AG08396 (cell line): ENCODE measurements at regions not wholly inside any gene's neighbourhood (a gene's known extent, or its start where the extent isn't known, plus 50 kb on each side); places are given as distances from the start of the nearest gene placed in this dataset.

Experiments used
- DNase-seq: peaks from one replicate; pipeline ENCODE4 v3.0.0; 2012; ENCODE audit warnings: low spot score, mixed read lengths

DNA sequence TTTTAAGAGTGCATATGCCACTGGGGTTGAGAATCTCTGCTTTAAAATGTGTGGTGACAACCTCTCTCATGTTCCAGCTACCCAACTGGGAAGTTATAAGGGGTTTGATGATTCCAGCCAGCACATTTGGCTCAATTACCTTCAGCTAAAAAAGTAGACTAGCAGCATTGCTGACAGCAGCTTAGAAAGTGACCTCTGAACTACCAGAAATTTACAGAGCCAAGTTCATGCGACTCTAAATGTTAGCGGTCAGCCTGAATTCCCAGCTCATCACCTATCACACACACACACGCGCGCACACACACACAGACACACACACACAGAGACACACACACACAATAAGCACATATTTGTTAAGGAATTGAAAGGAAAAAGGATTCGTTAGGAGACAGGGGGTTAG lies 377.5 kb downstream of the TMEM167A start:
- no peak for DNase-seq

DNA sequence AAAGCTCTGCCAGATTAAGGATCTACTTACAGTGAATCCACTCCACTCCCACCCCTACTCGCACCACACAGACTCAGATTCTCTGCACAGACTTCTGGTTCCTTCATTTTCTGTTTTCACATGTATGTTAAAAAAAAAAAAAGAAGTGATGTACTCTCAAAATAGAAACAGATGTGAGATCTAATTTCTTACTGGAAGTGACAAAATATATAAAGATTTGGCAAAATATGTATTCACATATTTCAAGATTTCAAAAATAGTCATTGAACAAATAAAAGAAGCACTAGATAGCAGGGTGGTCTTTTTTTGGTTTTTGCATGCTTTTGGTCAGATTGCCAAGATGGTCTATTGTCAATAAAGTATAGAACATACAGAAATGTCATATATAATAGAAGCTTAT lies 379.2 kb downstream of the TMEM167A start:
- DNase-seq, result no peak

DNA sequence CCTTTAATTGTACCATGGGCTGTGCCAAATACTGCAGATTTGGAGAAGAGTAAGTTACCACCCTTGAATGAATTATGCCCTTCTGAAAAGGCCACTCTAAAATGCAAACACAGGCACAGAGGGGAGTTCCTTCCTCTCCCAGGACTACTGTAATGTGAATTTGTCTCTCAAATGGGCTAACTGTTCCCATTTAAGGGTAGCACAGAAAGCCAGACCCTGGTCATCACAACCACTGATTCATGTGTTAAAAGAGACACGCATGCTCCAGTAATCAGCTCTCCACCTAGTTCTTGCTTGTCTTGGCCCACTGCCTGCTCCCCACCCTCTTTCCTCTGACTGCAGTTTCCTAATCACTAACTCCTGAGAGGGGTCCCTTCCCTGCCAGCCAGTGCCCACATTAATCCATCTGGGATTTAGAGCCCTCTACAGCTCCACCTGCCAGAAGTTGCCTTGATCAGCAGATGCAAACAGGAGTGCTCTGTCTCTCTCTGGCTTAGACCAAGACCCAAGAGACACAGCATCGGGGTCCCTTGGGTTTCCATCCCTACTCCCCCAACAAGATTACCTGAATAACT lies 382.4 kb downstream of the TMEM167A start:
- no peak for DNase-seq

DNA sequence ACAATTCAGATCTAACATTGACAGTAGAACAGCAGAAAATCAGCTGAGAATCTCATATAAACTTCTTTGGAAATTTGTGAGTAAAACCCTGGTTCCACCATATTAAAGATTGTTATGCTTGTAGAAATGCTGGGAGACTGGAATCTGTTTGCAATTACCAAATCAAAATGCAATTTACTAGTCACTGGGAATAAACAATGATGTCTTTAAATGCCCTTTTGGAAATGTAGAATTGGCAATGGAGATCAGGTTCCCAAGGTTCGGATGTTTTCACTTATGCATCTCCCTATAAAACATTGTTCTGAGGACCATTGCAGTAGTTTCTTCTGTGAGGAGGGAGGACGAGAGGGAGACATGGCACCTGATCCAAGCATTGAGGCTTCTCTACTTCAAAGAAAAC lies 384.4 kb downstream of the TMEM167A start:
- DNase-seq, result no peak

DNA sequence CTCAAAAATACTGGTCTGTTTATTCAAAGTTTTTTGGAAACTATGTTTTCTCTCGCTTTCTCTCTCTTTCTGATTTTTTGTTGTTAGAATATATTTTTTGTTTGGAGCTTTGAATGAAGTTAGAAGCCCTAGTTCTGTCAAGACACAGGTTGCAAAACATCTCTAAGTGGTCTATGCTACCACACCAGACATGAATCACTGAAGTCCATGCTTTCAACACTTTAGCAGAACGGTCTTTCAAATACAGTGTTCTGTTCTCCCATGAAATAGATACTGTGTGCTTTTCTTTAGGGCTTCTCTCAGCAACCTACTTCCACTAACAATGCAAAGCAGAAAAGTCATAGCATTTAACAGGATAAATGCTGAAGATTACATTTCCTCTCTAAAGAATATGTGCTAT lies 392.5 kb downstream of the TMEM167A start:
- no peak for DNase-seq

DNA sequence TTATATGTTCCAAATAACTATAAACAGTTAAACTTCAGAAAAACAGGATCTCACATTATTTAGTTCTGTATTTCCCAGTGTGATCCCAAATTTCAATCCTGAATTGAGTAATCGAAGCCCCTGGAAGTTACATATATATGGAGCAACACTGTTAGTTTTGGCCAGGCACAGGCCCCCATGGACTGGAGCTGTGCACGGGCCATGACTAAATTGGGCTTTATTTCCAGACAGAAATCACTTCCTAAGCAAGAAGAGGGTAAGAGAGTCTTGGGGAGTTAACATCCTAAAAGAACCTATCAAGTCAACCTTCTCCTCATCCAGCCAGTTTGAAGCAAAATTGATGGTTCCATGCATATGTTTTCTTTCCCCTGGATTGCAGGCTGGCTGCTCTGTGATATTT lies 393.0 kb downstream of the TMEM167A start:
- no peak for DNase-seq

DNA sequence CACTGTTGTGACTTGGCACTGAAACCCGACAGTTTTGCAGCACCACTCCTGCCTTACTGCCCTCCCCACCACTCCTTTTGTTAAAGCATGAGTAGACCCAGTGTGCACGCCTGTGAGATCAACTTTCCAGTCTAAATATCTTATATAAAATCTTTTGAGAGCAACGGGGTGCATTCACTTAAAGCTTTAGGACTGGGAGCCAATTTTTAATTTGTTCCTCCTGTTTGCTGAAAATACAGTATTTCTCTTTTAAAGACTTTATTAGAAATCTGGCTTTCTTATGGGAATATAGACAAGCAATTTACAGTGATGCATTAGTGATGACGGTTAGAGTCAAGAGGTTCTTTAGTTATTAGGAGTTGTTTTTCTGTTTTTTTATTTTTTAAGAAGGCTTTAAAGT lies 397.5 kb downstream of the TMEM167A start:
- DNase-seq, result no peak

DNA sequence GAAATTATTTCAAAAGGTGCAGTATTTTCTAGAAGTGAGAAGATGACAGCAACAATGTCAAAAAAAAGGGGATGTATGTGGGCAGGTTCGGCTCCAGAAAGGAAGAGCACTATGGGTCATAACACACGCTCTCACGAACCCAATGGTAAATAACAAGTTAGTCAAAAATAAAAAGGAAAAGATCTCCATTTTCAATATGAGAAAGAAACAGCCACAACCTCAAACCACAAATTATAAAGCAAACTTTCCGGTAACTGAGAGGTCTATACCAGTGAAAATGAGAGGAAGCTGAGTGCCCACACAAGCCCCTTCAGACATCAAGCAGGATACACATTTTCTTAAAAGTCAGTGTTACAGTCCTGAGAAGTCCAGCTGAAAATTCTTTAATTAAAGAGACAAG lies 398.5 kb upstream of the RPS23 start:
- DNase-seq, result no peak

DNA sequence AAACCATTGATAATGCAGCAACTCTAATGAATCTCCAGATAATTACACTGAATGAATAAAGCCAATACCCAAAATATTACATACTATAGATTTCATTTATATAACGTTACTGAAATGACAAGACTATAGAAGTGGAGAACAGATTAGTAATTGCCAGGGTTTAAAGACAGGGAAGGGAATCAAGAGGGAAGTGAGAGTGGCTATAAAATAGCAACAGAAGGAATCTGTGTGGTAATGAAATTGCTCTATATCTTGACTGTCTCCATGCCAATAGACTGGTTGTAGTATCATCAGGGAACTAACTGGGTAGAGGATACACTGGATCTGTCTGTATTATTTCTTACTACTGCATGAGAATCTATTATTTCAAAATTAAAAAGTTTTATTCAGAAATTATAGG lies 396.5 kb upstream of the RPS23 start:
- no peak for DNase-seq

DNA sequence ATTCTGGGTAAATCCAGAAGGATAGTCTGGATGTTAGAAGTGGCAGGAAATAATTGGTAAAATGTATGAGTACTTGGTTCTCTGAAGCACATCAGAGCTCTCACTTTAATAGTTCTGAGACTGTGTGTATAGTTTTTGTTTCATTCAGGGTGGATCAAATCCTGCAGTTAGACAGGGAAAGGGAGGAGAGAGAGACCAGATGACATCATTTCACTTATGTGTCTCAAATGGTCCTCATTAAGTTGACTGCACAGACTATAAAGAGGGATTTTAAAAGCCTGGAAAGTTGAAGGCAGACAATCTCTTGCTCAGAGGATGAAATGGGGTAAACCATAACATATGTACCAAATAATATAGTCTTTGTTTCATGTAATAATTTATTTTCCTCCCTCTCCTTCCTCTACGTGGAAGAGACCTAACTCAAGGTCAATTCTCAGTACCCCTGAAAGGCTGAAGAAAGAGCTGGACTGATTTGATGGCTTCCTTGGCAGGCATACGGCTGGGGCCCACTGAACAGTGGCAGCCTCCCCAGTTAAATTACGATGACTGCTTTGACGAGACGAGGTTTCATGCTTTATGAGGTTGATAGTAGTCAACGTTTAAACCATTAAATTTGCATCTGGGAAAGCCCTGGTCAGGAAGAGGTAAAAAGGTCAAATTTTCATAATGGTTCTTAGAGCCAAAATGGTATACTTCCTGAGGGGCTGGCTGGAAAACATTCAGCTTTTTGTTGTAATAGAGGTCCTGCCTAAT lies 395.1 kb upstream of the RPS23 start:
- no peak for DNase-seq

DNA sequence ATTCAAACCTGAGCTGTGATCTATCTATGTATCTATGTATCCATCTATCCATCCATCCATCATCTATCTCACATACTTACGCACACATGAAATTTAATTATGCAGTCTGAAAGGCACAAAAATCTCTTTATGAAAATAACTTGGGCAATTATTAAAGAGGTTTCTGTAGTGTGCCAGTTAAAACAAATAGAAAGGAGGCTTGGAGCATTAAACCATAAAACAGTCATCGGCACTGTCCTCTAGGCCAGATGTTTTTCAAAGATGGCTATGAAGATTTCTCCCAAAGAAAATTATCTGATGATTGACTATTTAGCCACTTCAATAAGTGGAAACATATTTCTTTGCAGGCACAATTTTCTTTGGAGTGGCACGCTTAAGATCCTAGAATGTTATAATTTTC lies 392.5 kb upstream of the RPS23 start:
- no peak for DNase-seq

DNA sequence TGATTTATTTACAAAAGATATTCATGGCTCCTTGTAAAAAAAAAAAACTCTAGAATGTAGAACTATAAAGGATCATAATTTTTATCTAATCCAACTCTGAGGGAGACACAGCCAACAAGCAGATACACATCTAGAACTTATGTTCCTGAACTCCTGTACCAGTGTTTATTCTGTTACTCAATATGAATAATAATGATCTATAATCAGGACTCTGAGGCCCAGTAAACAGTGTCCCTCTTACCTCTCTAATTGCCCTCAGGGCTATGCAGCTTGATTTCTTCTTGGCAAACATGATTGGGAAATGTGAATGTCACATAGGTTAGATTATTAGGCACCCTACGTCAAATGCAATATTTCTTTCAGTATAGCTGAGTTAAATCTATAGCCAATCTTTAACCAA lies 391.6 kb upstream of the RPS23 start:
- DNase-seq, result no peak

DNA sequence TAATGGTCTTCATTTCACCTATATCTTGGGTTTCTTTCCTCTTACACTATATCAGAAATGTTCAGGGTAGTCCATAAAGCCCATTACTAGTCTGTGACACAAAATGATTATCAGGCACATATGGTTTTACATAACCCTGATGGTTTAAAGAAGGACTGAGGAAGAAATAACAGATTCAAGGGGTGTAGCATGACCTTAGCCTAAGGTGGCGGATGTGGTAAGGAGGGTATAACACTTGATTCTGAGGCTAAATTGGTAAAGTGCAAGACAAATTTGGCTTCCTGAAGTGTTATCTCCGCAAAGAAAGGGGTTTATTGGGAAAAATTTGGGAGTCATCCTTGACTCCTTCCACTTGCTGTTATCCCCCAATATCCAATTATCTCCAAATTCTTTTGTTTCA lies 388.2 kb upstream of the RPS23 start:
- DNase-seq, result no peak

DNA sequence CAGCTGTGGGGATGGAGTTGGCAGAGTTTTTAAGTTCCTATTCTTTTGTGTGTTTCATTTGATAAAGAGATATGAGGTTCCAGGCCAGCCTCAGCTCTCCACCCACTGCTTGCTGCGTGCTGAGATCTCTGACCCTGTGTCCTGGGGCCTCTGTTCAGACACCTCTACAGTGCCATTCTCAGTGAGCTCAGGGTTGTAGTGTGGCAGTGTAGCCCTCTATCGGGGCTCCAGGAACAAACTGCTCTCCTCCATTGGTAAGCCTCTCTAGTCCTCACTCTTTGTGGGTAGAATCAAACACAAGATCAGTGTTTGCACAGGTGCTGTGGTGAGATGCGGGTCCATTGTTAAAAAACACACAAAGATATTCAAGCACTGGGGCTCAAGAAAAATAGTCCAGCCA lies 386.6 kb upstream of the RPS23 start:
- no peak for DNase-seq

DNA sequence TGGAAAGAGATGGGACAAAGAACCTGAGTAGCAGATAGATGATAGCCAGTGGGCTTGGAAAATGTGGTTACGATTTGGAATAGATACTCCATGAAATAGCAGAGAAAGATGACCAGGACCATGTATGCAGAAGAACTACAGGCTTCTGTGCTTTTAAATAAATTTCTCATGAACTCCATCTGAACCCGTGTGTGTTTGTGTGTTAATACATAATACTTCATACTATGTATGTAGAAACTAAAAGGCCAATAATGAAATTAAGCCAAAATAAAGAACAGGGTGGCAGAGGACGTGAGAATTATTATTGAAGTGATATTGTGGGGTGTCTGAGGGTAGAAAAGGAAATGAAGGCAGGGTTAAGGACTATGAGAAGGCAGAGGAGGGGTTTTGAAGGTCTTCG lies 385.1 kb upstream of the RPS23 start:
- DNase-seq, result no peak

DNA sequence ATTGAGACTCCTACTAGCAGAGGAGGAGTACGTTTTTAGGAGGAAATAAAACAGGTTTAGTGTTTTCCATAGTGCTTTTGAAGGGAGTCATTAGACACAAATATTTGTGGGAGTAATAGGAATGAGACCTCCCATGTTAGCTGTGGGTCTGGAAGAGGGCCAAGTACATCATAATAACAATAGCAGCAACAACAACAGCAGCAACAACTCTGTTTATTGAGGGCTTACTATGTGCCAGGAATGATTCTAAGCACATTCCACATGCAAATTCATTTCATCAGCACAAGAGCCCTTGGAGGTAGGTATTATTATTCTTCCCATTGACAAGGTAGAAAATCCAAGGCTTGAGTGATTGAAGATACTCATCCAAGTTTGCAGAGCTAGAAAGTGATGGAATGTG lies 384.2 kb upstream of the RPS23 start:
- DNase-seq, result no peak

DNA sequence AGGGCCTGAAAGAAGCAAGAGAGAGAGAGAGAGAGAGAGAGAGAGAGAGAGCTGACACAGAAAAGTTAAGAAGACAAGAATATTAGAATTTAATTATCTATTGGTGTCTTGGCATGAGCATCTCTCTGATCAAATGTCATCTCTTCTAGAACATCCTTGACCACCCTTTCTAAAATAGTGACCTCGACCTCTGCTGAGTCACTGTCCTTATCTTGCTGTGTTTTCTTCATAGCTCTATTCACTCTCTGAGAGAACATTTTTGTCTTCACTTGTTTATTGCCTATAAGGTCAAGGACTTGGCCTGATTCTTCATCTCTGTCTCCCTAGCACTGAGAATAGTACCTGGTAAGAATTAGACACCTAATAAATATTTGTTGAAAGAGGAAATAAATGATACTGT lies 383.8 kb upstream of the RPS23 start:
- no peak for DNase-seq

DNA sequence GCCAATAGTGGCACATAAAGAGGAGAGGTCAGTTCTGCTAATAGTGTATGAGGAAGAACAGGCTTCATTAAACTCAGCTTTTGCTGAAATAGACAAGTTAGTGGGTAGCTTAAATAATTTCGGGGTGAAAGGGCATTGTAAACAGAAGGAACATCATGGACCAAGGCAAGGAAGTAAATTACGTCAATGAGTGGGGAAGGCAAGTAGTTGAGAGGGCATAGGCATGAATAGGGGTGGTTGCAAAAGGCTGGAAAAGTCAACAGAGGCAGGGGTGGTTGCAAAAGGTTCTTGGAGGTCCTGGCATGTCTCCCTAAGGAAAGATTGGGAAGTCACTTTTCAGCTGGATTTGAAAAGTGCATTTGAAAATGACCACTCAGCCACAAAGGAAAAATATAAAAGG lies 383.3 kb upstream of the RPS23 start:
- DNase-seq, result no peak

DNA sequence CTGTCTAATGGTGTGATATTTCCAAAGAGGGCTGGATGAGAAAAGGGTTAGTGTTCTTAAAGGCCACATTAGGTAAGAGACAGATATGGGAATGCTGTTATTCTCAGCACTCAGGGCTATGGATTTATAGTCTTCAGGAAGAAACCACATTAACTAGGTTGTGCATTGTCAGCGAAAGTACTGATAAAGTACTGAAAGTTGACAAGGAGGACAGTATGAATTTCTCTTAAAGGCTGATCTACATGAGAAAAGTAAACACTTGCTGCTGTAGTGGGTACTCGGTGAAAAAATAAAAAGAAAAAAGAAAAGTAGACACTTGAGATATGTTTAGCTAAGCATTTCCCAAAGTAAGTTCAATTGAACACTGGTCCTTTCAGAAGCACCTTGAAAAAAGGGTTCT lies 381.0 kb upstream of the RPS23 start:
- no peak for DNase-seq

DNA sequence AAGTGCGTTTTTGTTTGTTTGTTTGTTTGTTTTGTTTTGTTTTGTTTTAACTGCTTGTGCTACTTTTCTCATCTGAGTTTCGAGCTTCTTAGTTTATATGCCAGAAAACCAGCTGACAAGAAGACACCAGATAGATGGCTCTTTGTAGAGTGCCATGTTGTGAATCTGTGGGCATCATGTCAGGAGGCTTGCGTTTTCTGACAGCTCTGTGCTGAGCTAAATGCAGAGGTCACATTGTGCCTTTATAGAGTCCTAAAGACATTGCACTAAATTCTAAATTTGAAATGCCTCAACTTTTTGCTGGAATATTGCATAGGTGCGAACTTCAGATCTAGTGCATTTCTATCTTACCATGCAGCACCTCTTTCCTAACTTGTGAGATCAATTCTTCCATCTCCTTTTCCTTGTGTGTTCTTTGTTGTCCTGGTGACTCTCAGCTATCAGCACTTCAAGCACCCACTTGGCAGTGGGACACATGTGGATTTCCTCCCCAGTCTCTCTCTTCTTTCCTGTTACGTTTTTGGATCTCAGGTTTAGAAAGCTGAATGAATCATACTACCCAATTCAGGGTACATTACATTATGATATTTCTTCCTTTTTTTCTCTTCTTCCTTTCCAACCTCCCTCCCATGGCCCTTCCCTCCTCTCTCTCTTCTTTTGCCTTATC lies 379.0 kb upstream of the RPS23 start:
- no peak for DNase-seq

DNA sequence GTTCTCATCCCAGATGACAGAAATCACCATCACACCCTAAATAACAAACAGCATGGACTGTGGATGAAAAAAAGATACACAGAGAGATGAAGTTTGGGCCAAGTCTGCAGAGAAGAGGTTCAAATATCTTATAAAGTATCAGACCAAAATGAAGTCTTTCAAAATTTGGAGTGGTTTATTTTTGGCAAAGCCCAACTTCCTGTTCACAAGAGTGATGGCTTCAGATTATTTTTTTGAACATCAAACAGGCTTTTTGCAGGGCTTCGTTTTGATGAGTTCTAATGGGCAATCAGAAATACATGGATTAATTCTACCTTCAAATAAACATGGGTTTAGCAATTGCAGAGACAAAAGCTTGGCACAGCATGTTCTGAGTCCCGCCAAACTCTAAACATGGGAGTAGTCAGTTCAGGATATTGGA lies 378.2 kb upstream of the RPS23 start:
- DNase-seq, result no peak

DNA sequence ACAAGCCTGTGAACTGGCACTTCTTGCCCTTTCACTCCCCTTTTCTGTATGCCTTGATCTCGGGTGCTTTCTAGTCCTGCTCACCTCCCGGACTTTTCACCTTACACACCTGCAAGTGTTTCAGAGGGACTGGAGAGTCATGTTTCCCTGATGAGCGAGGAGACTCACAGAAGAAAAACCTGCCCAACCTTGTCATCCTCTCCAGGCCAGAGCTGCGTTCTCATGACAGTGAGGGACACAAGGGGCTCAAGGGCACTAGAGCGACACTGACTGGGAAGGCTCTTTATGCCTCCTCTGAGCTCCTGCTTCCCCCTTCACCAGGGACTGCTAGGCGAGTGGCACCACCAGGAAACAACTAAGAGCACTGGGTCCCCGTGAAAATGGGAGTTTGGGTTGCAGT lies 376.9 kb upstream of the RPS23 start:
- DNase-seq, result no peak

DNA sequence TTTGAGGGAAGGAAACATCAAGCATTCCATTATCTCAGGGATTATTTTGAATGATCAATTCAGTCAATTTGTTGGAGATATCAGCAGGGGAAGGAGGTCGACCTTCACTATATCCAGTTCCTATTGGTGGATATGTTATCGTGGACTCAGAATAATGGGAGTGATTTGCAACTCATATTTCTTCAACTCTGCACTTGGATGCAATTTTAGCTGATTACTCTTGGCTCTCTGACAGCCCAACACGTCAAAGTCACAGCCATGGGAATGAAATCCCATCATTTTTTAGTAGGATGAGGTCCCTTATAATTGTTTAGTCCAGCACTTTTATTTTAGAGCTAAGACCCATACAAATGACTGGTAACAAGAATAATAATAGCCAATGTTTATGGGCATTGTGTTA lies 371.8 kb upstream of the RPS23 start:
- no peak for DNase-seq

DNA sequence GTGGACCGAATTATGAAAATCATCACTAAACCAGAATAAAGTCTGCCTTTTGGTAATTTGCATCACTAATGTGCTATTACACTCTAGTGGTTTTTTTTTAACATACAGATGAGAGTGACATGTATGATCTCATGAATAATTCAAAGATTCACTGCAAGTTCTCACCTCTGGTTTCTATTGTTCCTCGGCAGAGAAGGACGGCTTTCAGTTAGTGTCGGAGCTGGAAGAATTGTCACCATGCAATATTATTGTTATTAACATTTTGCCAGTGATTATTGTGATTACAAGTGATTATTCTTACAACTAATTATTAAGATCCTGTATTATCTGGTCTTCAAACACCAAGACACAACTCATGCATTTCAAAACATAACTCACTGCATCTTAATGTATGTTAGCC lies 366.6 kb upstream of the RPS23 start:
- no peak for DNase-seq
